B cell (primary cell): ENCODE measurements at regions not wholly inside any gene's neighbourhood (a gene's known extent, or its start where the extent isn't known, plus 50 kb on each side); places are given as distances from the start of the nearest gene placed in this dataset.

ENCODE experiments used
- ATAC-seq: fragments of 200-7000 bp; cut with Tn5 transposase; one replicate; pipeline ENCODE4 v1.10.0; 2021; ENCODE audit warnings: low read depth, mild to moderate bottlenecking, moderate number of reproducible peaks, moderate library complexity
- CTCF ChIA-PET: fragments of 350-600 bp; sonication (Branson Sonifier 250); formaldehyde crosslinking; loops from one replicate; lab custom pipeline; 2021; ENCODE audit warnings: antibody characterized with exemption, inconsistent platforms; lab: Charles Lee
- POLR2A ChIA-PET: fragments of 350-600 bp; sonication (Branson Sonifier 250); formaldehyde crosslinking; loops from one replicate; lab custom pipeline; 2021; ENCODE audit warnings: antibody characterized with exemption; lab: Charles Lee
- DNase-seq: peaks from one replicate; pipeline ENCODE4 v3.0.0; 2013
- H2AFZ ChIP-seq: 2 replicates; pipeline ENCODE4 v1.6.1; 2012; ENCODE audit warnings: mild to moderate bottlenecking, low read depth, low read length; ENCODE audit not compliant: insufficient read depth, poor library complexity, severe bottlenecking
- H3K27ac ChIP-seq, 2 donors: 1 replicate in 1 of 2; 2 replicates in 1 of 2; pipeline ENCODE4 v1.5.1; 2012 to 2013; ENCODE audit warnings: low read length in 2 of 2, mild to moderate bottlenecking in 2 of 2, moderate library complexity in 1 of 2
- H3K27me3 ChIP-seq, 4 experiments: fragments of 200-600 bp in 1 of 4; sonication (generic) in 1 of 4; replicated peaks in 1 of 4; 1 replicate in 2 of 4; 2 replicates in 2 of 4; pipeline versions ENCODE4 v1.6.1 to v1.7.0; 2013 to 2016; ENCODE audit warnings: low read length in 3 of 4, mild to moderate bottlenecking in 2 of 4, mixed read lengths in 1 of 4, moderate library complexity in 1 of 4; ENCODE audit not compliant: insufficient read depth in 4 of 4, control insufficient read depth in 3 of 4; ENCODE audit errors: control extremely low read depth in 1 of 4
- H3K36me3 ChIP-seq, 2 experiments: replicated peaks in 1 of 2; 1 replicate in 1 of 2; 2 replicates in 1 of 2; pipeline versions ENCODE4 v1.6.1 to v1.7.1; 2013; ENCODE audit warnings: low read length in 1 of 2; ENCODE audit not compliant: insufficient read depth in 2 of 2, control insufficient read depth in 1 of 2; ENCODE audit errors: control extremely low read depth in 1 of 2, extremely low read depth in 1 of 2
- H3K4me1 ChIP-seq, 2 donors: fragments of 200-600 bp in 1 of 2; sonication (generic) in 1 of 2; 1 replicate in 1 of 2; 2 replicates in 1 of 2; pipeline versions ENCODE4 v1.5.1 to v1.6.1; 2013 to 2017; ENCODE audit warnings: low read length in 2 of 2; ENCODE audit not compliant: control insufficient read depth in 2 of 2, insufficient read depth in 2 of 2
- H3K4me2 ChIP-seq: replicated peaks from 2 replicates; pipeline ENCODE3; 2012; ENCODE audit warnings: mild to moderate bottlenecking, low read depth, low read length; ENCODE audit not compliant: poor library complexity, severe bottlenecking
- H3K4me3 ChIP-seq, 5 experiments: fragments of 200-600 bp in 1 of 5; sonication (generic) in 1 of 5; 1 replicate in 3 of 5; 2 replicates in 2 of 5; pipeline versions ENCODE4 v1.5.1 to v1.7.0; 2011 to 2016; ENCODE audit warnings: low read length in 4 of 5, mild to moderate bottlenecking in 4 of 5, low read depth in 2 of 5, control low read depth in 1 of 5, moderate library complexity in 1 of 5; ENCODE audit not compliant: insufficient read depth in 1 of 5; ENCODE audit errors: control extremely low read depth in 1 of 5, extremely low read depth in 1 of 5
- H3K79me2 ChIP-seq: fragments of 200-600 bp; sonication (generic); one replicate; pipeline ENCODE4 v1.6.0; 2016; ENCODE audit warnings: low read length; ENCODE audit not compliant: control insufficient read depth, insufficient read depth
- H3K9ac ChIP-seq: fragments of 200-600 bp; sonication (generic); 2 replicates; pipeline ENCODE4 v1.6.1; 2017; ENCODE audit warnings: mild to moderate bottlenecking, low read length, moderate library complexity
- H3K9me3 ChIP-seq, 3 donors: one replicate each; pipeline versions ENCODE4 v1.6.1 to v1.7.1; 2013; ENCODE audit warnings: low read length in 2 of 3; ENCODE audit not compliant: control insufficient read depth in 2 of 3, insufficient read depth in 1 of 3; ENCODE audit errors: control extremely low read depth in 1 of 3
- H4K20me1 ChIP-seq: 2 replicates; pipeline ENCODE4 v1.6.0; 2012; ENCODE audit warnings: mild to moderate bottlenecking, low read length; ENCODE audit not compliant: insufficient read depth, control insufficient read depth, poor library complexity, severe bottlenecking
- H3K27ac Mint-ChIP-seq: one replicate; pipeline ENCODE4 v1.8.0; 2021; ENCODE audit warnings: mixed read lengths
- H3K27me3 Mint-ChIP-seq: one replicate; pipeline ENCODE4 v1.8.0; 2021; ENCODE audit warnings: mixed read lengths
- H3K4me1 Mint-ChIP-seq: one replicate; pipeline ENCODE4 v1.8.0; 2021; ENCODE audit warnings: mixed read lengths
- H3K4me3 Mint-ChIP-seq: one replicate; pipeline ENCODE4 v1.8.0; 2021; ENCODE audit warnings: mixed read lengths
- H3K9me3 Mint-ChIP-seq: one replicate; pipeline ENCODE4 v1.8.0; 2022; ENCODE audit warnings: mixed read lengths; ENCODE audit not compliant: insufficient read depth
- EZH2 ChIP-seq: IDR thresholded peaks from 2 replicates; pipeline ENCODE4 v1.6.1; 2012; ENCODE audit warnings: borderline replicate concordance, low read depth, mild to moderate bottlenecking, moderate library complexity, low read length; ENCODE audit not compliant: insufficient read depth, poor library complexity, severe bottlenecking
- WGBS: methylation state at CpG from one replicate; pipeline ENCODE4 v1.1.5; 2013; ENCODE audit warnings: missing lambda C conversion rate; ENCODE audit not compliant: insufficient coverage; 5-methylcytosine and 5-hydroxymethylcytosine counted together
- intact Hi-C: fragments of 100-400 bp; cut with micrococcal nuclease; formaldehyde crosslinking; loops from one replicate; pipeline ENCODE4 v1.10.0; 2022
- TF ChIP-seq, protein P1 (sequence below): fragments of 200-600 bp; IDR thresholded peaks from one replicate; pipeline ENCODE4 v1.8.0; 2022; ENCODE audit warnings: antibody characterized with exemption, mild to moderate bottlenecking

DNA sequence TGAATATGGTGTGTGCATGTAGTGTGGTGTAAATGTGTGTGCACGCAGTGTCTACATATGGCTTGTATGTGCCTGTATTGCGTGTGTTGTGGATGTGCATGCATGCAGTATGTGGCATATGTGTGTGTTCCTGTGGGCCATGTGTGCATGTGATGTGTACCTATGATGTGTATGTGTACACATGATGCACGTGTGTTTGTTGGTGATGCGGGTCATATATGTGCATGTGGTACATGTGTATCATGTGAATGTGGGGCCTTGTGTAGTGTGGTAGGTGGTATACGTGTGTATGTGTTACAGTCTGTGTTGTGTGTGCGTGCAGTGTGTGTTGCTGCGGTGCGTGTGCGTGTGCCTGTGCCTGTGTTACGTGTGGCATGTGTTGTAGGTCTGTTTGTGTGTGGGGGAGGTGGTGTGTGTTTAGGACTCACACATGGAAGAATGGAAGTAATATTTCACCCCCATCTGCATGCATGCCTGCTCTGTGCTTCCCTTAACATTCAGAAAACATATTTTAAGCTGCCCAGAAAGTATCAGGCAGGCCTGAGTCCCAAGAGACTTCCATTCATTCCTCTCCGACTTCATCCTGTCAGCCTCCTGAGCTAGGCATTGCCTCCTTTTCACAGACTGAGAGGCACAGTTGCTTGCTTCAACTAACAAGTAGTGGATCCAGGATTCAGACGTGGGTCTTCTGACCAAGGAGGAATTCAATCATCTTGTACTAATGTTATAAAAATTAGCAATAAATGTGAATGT is 55.4 kb upstream of the RUFY1 start:
- CTCF ChIA-PET = interaction anchor here (1.9 kb wide), 1 partner anchor 328 kb away, joined by 28 read pairs; no protein-coding TSS in a partner anchor
- H3K9me3 ChIP-seq = peaks cover 0 to 1% (median 0%) of the 10 kb centered on the region in 3 donors
- no peak for TF ChIP-seq EZH2
- TF ChIP-seq, protein P1, sequence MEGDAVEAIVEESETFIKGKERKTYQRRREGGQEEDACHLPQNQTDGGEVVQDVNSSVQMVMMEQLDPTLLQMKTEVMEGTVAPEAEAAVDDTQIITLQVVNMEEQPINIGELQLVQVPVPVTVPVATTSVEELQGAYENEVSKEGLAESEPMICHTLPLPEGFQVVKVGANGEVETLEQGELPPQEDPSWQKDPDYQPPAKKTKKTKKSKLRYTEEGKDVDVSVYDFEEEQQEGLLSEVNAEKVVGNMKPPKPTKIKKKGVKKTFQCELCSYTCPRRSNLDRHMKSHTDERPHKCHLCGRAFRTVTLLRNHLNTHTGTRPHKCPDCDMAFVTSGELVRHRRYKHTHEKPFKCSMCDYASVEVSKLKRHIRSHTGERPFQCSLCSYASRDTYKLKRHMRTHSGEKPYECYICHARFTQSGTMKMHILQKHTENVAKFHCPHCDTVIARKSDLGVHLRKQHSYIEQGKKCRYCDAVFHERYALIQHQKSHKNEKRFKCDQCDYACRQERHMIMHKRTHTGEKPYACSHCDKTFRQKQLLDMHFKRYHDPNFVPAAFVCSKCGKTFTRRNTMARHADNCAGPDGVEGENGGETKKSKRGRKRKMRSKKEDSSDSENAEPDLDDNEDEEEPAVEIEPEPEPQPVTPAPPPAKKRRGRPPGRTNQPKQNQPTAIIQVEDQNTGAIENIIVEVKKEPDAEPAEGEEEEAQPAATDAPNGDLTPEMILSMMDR = no peak
- Mint-ChIP-seq H3K4me3 (no peak overlapping the region), H3K27me3 (peaks cover 10% of the 10 kb centered on the region), H3K27ac (no peak overlapping the region), H3K9me3 (no peaks in the 10 kb centered on the region), H3K4me1 (peaks cover 7% of the 10 kb centered on the region)
- H3K4me2 ChIP-seq = no peak overlapping the region
- intact Hi-C loops = no loop called here
- H4K20me1 ChIP-seq = no peaks in the 10 kb centered on the region
- no peaks in the 10 kb centered on the region for H3K79me2 ChIP-seq
- H3K27me3 ChIP-seq = peaks cover 0 to 5% (median 0%) of the 10 kb centered on the region in 4 experiments
- H3K9ac ChIP-seq = no peak overlapping the region
- POLR2A ChIA-PET = no interaction called here
- ATAC-seq (no peak), DNase-seq (no peak)
- no peak overlapping the region for H2AFZ ChIP-seq
- 88% methylated on average over 10 of the region's 12 CpGs for WGBS
- no peaks in the 10 kb centered on the region for H3K4me1 ChIP-seq
- no peak overlapping the region for H3K4me3 ChIP-seq
- no peak overlapping the region for H3K27ac ChIP-seq
- H3K36me3 ChIP-seq = no peaks in the 10 kb centered on the region

DNA sequence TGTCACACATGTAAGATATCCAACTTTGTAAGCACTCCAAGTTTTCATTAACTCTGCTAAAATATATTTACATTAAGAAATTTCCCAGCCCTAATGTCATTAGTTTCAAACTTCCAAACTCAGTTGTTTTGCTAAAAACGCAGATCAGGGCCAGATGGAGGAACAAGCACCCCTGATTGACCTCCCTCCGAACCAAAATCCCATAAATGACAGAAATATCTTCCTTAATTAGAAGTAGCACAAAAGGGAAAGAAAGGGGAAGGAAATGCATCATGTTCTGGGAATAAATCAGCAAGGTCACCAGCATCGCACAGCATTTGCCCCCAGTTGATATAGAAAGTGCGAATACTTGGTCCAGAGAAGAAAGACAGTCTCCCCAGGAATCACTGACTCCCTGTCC is 61.4 kb upstream of the RUFY1 start:
- no peak overlapping the region for H3K27ac Mint-ChIP-seq
- DNase-seq (no peak), ATAC-seq (no peak)
- no peak overlapping the region for H3K4me3 ChIP-seq
- no peak overlapping the region for H3K27ac ChIP-seq
- H3K4me3 Mint-ChIP-seq = no peak overlapping the region
- H3K27me3 Mint-ChIP-seq = peaks cover 12% of the 10 kb centered on the region
- H3K4me1 ChIP-seq = no peaks in the 10 kb centered on the region
- ChIA-PET POLR2A (no interaction called here), CTCF (no interaction called here)
- H3K4me1 Mint-ChIP-seq = peaks cover 2% of the 10 kb centered on the region
- no peak overlapping the region for H3K4me2 ChIP-seq
- no peaks in the 10 kb centered on the region for H3K79me2 ChIP-seq
- no peak overlapping the region for H2AFZ ChIP-seq
- H3K36me3 ChIP-seq = no peaks in the 10 kb centered on the region
- intact Hi-C loops = no loop called here
- H3K27me3 ChIP-seq = no peaks in the 10 kb centered on the region
- H4K20me1 ChIP-seq = no peaks in the 10 kb centered on the region
- 26% methylated on average over 3 of the region's 4 CpGs for WGBS
- no peak overlapping the region for H3K9ac ChIP-seq
- TF ChIP-seq, protein P1 = no peak
- TF ChIP-seq EZH2 = no peak
- H3K9me3 Mint-ChIP-seq = no peaks in the 10 kb centered on the region
- no peaks in the 10 kb centered on the region for H3K9me3 ChIP-seq
